NCI-H2196 (cell line): ENCODE measurements at regions not wholly inside any gene's neighbourhood (a gene's known extent, or its start where the extent isn't known, plus 50 kb on each side); places are given as distances from the start of the nearest gene placed in this dataset.
"Not testable (repeated sequence)": the region's sequence is repeated elsewhere in the genome, so short reads cannot be mapped to it uniquely, and the experiment has no call there.

Experiments used
- DNase-seq: peaks from one replicate; lab custom pipeline; 2025; ENCODE audit not compliant: unreplicated experiment; lab: John Stamatoyannopoulos, UW

- no peak for DNase-seq
These were observed 483.2 kb downstream of the ADRA2A start for GRCh38 chr10:111560027-111560426.

GRCh38 chr10:111561124-111561523, 484.3 kb downstream of the ADRA2A start:
- no peak for DNase-seq

GRCh38 chr10:111565542-111565941, 488.7 kb downstream of the ADRA2A start:
- no peak for DNase-seq

- no peak for DNase-seq
These were observed 501.2 kb downstream of the ADRA2A start for GRCh38 chr10:111578076-111578475.

- DNase-seq = no peak
These were observed 502.6 kb downstream of the ADRA2A start for GRCh38 chr10:111579473-111579872.

GRCh38 chr10:111590703-111591102, 513.9 kb downstream of the ADRA2A start:
- no peak for DNase-seq

- no peak for DNase-seq
These were observed 516.7 kb downstream of the ADRA2A start for GRCh38 chr10:111593578-111593977.

GRCh38 chr10:111595173-111595572, 518.3 kb downstream of the ADRA2A start:
- no peak for DNase-seq

- peak; percentile 0 for DNase-seq
These were observed 521.7 kb downstream of the ADRA2A start for GRCh38 chr10:111598433-111599059.

- no peak for DNase-seq
These were observed 523.1 kb downstream of the ADRA2A start for GRCh38 chr10:111599943-111600342.

- no peak for DNase-seq
These were observed 523.9 kb downstream of the ADRA2A start for GRCh38 chr10:111600772-111601171.

GRCh38 chr10:111612273-111612672, 535.4 kb downstream of the ADRA2A start:
- DNase-seq = no peak

- no peak for DNase-seq
These were observed 549.4 kb downstream of the GPAM start for GRCh38 chr10:111634191-111634590.

GRCh38 chr10:111646021-111646420, 537.5 kb downstream of the GPAM start:
- DNase-seq = no peak

- DNase-seq = no peak
These were observed 535.5 kb downstream of the GPAM start for GRCh38 chr10:111648046-111648445.

- DNase-seq = not testable (repeated sequence)
These were observed 534.5 kb downstream of the GPAM start for GRCh38 chr10:111649080-111649479.

GRCh38 chr10:111650088-111650487, 533.5 kb downstream of the GPAM start:
- no peak for DNase-seq

GRCh38 chr10:111656066-111656465, 527.5 kb downstream of the GPAM start:
- no peak for DNase-seq

GRCh38 chr10:111677759-111678158, 505.8 kb downstream of the GPAM start:
- DNase-seq = no peak

- no peak for DNase-seq
These were observed 496.8 kb downstream of the GPAM start for GRCh38 chr10:111686796-111687195.

GRCh38 chr10:111698711-111699110, 484.9 kb downstream of the GPAM start:
- no peak for DNase-seq

- DNase-seq = no peak
These were observed 479.6 kb downstream of the GPAM start for GRCh38 chr10:111703986-111704385.

GRCh38 chr10:111705021-111705420, 478.5 kb downstream of the GPAM start:
- no peak for DNase-seq
